HEK293 (cell line): ENCODE measurements at regions not wholly inside any gene's neighbourhood (a gene's known extent, or its start where the extent isn't known, plus 50 kb on each side); places are given as distances from the start of the nearest gene placed in this dataset.

Experiments
- CTCF ChIA-PET: fragments of 350-600 bp; formaldehyde crosslinking; extraction: SDS; loops from one replicate; lab custom pipeline; 2021; ENCODE audit warnings: antibody characterized with exemption; lab: Yijun Ruan, JAX
- POLR2A ChIA-PET: fragments of 300-600 bp; formaldehyde crosslinking; extraction: SDS; loops from one replicate; lab custom pipeline; 2020; ENCODE audit warnings: antibody characterized with exemption, inconsistent platforms; lab: Yijun Ruan, JAX
- H3K27ac ChIP-seq: fragments of 200-500 bp; sonication (Bioruptor generic); 2 replicates; pipeline ENCODE4 v1.5.1; 2014; ENCODE audit warnings: low read depth, low read length, control low read depth, inconsistent platforms; ENCODE audit errors: extremely low read depth
- H3K36me3 ChIP-seq, 2 experiments: fragments of 200-500 bp in 1 of 2; sonication (Bioruptor generic) in 1 of 2; 1 replicate in 1 of 2; 2 replicates in 1 of 2; pipeline ENCODE4 v1.5.1; 2014 to 2017; ENCODE audit warnings: inconsistent platforms in 2 of 2, low read length in 2 of 2; ENCODE audit not compliant: control insufficient read depth in 2 of 2, insufficient read depth in 1 of 2
- H3K4me1 ChIP-seq: fragments of 200-500 bp; sonication (Bioruptor generic); 2 replicates; pipeline ENCODE4 v1.5.1; 2014; ENCODE audit warnings: mild to moderate bottlenecking, low read length, inconsistent platforms; ENCODE audit not compliant: control insufficient read depth, insufficient read depth
- H3K4me3 ChIP-seq: 2 replicates; pipeline ENCODE4 v1.5.1; 2011; ENCODE audit warnings: low read depth, mild to moderate bottlenecking, control low read depth, low read length, moderate library complexity
- H3K9me3 ChIP-seq: fragments of 200-500 bp; sonication (Bioruptor generic); 2 replicates; pipeline ENCODE4 v1.5.1; 2014; ENCODE audit warnings: low read depth, low read length, inconsistent platforms; ENCODE audit not compliant: control insufficient read depth, insufficient read depth
- BCL11B ChIP-seq: fragments of 450-650 bp; formaldehyde crosslinking; IDR thresholded peaks from 2 replicates; pipeline ENCODE4 v1.5.1; 2016; ENCODE audit warnings: low read depth, missing biosample characterization, missing genetic modification characterization
- GLI2 ChIP-seq: fragments of 450-650 bp; formaldehyde crosslinking; IDR thresholded peaks from 2 replicates; pipeline ENCODE4; 2017; ENCODE audit warnings: missing biosample characterization, missing genetic modification characterization, low read depth, borderline replicate concordance
- KLF9 ChIP-seq: fragments of 450-650 bp; formaldehyde crosslinking; IDR thresholded peaks from 2 replicates; pipeline ENCODE4 v1.5.1; 2016; ENCODE audit warnings: missing biosample characterization, missing genetic modification characterization, low read depth
- MYNN ChIP-seq: fragments of 450-650 bp; formaldehyde crosslinking; IDR thresholded peaks from 2 replicates; pipeline ENCODE4 v1.5.1; 2016; ENCODE audit warnings: missing biosample characterization, missing genetic modification characterization, borderline replicate concordance
- OSR2 ChIP-seq: fragments of 450-650 bp; formaldehyde crosslinking; IDR thresholded peaks from 2 replicates; pipeline ENCODE4 v1.5.1; 2016; ENCODE audit warnings: missing biosample characterization, missing genetic modification characterization
- SETDB1 ChIP-seq: IDR thresholded peaks from one replicate; pipeline ENCODE4 v1.6.1; 2017; ENCODE audit warnings: mild to moderate bottlenecking, low read length, moderate library complexity, mixed read lengths; ENCODE audit not compliant: insufficient read length
- ZNF169 ChIP-seq: fragments of 450-650 bp; formaldehyde crosslinking; IDR thresholded peaks from 2 replicates; pipeline ENCODE4 v1.5.1; 2016; ENCODE audit warnings: missing biosample characterization, missing genetic modification characterization
- ZNF223 ChIP-seq: fragments of 450-650 bp; formaldehyde crosslinking; IDR thresholded peaks from 2 replicates; pipeline ENCODE4 v1.5.1; 2016; ENCODE audit warnings: missing biosample characterization, missing genetic modification characterization
- ZNF311 ChIP-seq: fragments of 450-650 bp; formaldehyde crosslinking; IDR thresholded peaks from 2 replicates; pipeline ENCODE4 v1.5.1; 2017; ENCODE audit warnings: missing biosample characterization, missing genetic modification characterization, borderline replicate concordance
- ZNF354C ChIP-seq: fragments of 450-650 bp; formaldehyde crosslinking; IDR thresholded peaks from 2 replicates; pipeline ENCODE4 v1.5.1; 2016; ENCODE audit warnings: missing biosample characterization, missing genetic modification characterization, low read depth, borderline replicate concordance
- ZNF426 ChIP-seq: fragments of 450-650 bp; formaldehyde crosslinking; IDR thresholded peaks from 2 replicates; pipeline ENCODE4 v1.5.1; 2017; ENCODE audit warnings: missing biosample characterization, missing genetic modification characterization, mild to moderate bottlenecking, inconsistent platforms, moderate library complexity
- ZNF518A ChIP-seq: fragments of 450-650 bp; formaldehyde crosslinking; conservative IDR thresholded peaks from 2 replicates; pipeline ENCODE4 v1.5.1; 2016; ENCODE audit warnings: low read depth, missing biosample characterization, missing genetic modification characterization
- ZNF544 ChIP-seq: fragments of 450-650 bp; formaldehyde crosslinking; IDR thresholded peaks from 2 replicates; pipeline ENCODE4 v1.5.0; 2017; ENCODE audit warnings: missing biosample characterization, missing genetic modification characterization
- ZNF549 ChIP-seq: fragments of 450-650 bp; IDR thresholded peaks from 2 replicates; pipeline ENCODE4 v1.5.1; 2018; ENCODE audit warnings: missing biosample characterization, missing genetic modification characterization, mild to moderate bottlenecking, inconsistent platforms, moderate library complexity
- ZNF560 ChIP-seq: fragments of 450-650 bp; formaldehyde crosslinking; IDR thresholded peaks from 2 replicates; pipeline ENCODE4 v1.5.1; 2017; ENCODE audit warnings: missing biosample characterization, missing genetic modification characterization, borderline replicate concordance
- ZNF629 ChIP-seq: fragments of 450-650 bp; formaldehyde crosslinking; IDR thresholded peaks from 2 replicates; pipeline ENCODE4 v1.5.1; 2017; ENCODE audit warnings: missing biosample characterization, missing genetic modification characterization
- ZNF660 ChIP-seq: fragments of 450-650 bp; IDR thresholded peaks from 2 replicates; pipeline ENCODE4 v1.5.1; 2018; ENCODE audit warnings: missing biosample characterization, mild to moderate bottlenecking, missing genetic modification characterization
- ZNF768 ChIP-seq: fragments of 450-650 bp; formaldehyde crosslinking; IDR thresholded peaks from 2 replicates; pipeline ENCODE4 v1.5.1; 2018; ENCODE audit warnings: missing biosample characterization, mild to moderate bottlenecking, missing genetic modification characterization
- ZNF777 ChIP-seq: fragments of 450-650 bp; formaldehyde crosslinking; IDR thresholded peaks from 2 replicates; pipeline ENCODE4 v1.5.1; 2017; ENCODE audit warnings: missing biosample characterization, missing genetic modification characterization, borderline replicate concordance
- ZNF791 ChIP-seq: fragments of 450-650 bp; formaldehyde crosslinking; IDR thresholded peaks from 2 replicates; pipeline ENCODE4 v1.5.1; 2016; ENCODE audit warnings: missing biosample characterization, missing genetic modification characterization
- ZNF843 ChIP-seq: fragments of 450-650 bp; formaldehyde crosslinking; IDR thresholded peaks from 2 replicates; pipeline ENCODE4 v1.5.1; 2016; ENCODE audit warnings: missing biosample characterization, missing genetic modification characterization
- ZSCAN30 ChIP-seq: fragments of 450-650 bp; IDR thresholded peaks from 2 replicates; pipeline ENCODE4 v1.5.1; 2018; ENCODE audit warnings: missing biosample characterization, mild to moderate bottlenecking, missing genetic modification characterization, moderate library complexity
- ZXDB ChIP-seq: fragments of 450-650 bp; formaldehyde crosslinking; IDR thresholded peaks from 2 replicates; pipeline ENCODE4 v1.5.1; 2016; ENCODE audit warnings: missing biosample characterization, missing genetic modification characterization
- TF ChIP-seq, protein P1 (sequence below): fragments of 450-650 bp; formaldehyde crosslinking; IDR thresholded peaks from 2 replicates; pipeline ENCODE4 v1.5.1; 2017; ENCODE audit warnings: missing biosample characterization, mild to moderate bottlenecking, missing genetic modification characterization, moderate library complexity
- TF ChIP-seq, protein P2 (sequence below): fragments of 450-650 bp; formaldehyde crosslinking; IDR thresholded peaks from 2 replicates; pipeline ENCODE4 v1.5.1; 2017; ENCODE audit warnings: missing biosample characterization, missing genetic modification characterization

DNA sequence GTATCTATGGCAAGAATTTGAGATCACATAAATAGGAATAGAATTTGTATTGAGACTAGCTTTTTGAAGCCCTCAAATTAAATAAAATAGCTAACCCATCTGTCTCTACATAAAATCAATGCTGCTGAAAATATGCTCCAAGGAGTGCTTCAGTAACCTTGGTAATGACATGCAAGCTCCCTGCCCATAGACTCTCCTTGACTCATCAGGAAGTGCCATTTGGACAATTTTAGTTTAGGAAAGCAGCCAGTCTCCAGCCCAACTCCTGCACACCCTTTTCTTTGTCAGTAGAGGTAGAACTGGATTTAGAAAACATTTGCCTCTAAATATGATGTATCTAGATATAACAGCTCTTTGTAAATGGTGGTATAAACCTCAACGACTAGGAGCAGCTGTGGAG lies 69.9 kb upstream of the PTPRZ1 start (continued):
- TF ChIP-seq ZNF549 (tag by site-specific recombination), result no peak
- no peak for TF ChIP-seq ZNF777 (tag by site-specific recombination)
- TF ChIP-seq KLF9 (tag by site-specific recombination), result no peak
- no peak for TF ChIP-seq SETDB1
- no peak for TF ChIP-seq ZNF544 (tag by site-specific recombination)
- TF ChIP-seq ZSCAN30 (tag by site-specific recombination), result no peak

DNA sequence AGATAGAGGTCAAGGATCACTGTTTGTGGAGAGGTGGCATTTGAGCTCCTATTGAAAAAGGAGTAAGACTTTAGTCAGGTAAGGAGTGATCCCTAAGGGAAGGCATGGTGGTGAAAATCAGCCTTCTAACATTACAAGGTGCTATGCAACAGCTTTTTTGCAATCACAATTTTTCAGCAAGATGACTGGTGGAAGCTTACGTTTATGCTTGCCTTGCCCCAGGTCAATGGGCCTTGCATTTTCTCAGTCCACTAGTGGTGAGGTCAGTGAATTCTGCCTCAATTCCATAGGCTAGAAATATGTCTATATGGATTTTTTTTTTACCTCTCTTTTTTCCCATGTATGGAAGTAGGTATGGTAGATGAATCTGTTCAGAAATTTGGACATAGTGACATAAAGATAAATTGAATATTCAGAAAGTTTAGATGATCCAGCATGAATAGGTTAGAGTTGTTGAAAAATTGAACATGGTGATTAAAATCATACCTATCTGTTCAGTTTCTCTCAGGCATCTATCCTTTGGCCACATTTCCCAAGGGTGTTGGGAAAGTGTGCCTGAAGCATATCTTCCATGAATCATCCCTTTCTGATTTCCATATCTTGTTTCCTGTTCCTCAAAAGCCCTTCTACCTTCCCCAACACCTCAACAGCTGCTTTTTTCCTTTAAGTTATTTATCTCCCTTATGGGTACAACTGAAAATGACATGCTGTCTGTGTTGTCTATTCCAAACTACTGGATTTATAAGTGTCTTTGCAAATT lies 71.9 kb upstream of the PTPRZ1 start:
- H3K4me1 ChIP-seq, result no peaks in the 10 kb centered on the region
- POLR2A ChIA-PET, result no interaction called here
- TF ChIP-seq KLF9 (tag by site-specific recombination) (no peak), ZNF843 (tag by site-specific recombination) (no peak), ZNF768 (no peak), GLI2 (no peak), MYNN (no peak), ZNF354C (tag by site-specific recombination) (no peak), ZNF311 (tag by site-specific recombination) (no peak), ZNF791 (tag by site-specific recombination) (no peak), ZNF560 (tag by site-specific recombination) (no peak), ZNF426 (no peak), ZNF660 (tag by site-specific recombination) (no peak), ZNF223 (tag by site-specific recombination) (no peak), OSR2 (tag by site-specific recombination) (no peak)
- TF ChIP-seq, protein P1, sequence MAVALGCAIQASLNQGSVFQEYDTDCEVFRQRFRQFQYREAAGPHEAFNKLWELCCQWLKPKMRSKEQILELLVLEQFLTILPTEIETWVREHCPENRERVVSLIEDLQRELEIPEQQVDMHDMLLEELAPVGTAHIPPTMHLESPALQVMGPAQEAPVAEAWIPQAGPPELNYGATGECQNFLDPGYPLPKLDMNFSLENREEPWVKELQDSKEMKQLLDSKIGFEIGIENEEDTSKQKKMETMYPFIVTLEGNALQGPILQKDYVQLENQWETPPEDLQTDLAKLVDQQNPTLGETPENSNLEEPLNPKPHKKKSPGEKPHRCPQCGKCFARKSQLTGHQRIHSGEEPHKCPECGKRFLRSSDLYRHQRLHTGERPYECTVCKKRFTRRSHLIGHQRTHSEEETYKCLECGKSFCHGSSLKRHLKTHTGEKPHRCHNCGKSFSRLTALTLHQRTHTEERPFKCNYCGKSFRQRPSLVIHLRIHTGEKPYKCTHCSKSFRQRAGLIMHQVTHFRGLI, result no peak
- no peaks in the 10 kb centered on the region for H3K36me3 ChIP-seq
- no peaks in the 10 kb centered on the region for H3K9me3 ChIP-seq
- no peak overlapping the region for H3K4me3 ChIP-seq
- no peak overlapping the region for H3K27ac ChIP-seq
- CTCF ChIA-PET, result interaction anchor here (0.7 kb wide), 1 partner anchor 27 kb away, joined by 3 read pairs; no protein-coding TSS in a partner anchor

GRCh38 chr7:121798896-121799295 lies 74.1 kb upstream of the PTPRZ1 start:
- Histone ChIP-seq H3K9me3 (no peaks in the 10 kb centered on the region), H3K36me3 (no peaks in the 10 kb centered on the region), H3K4me3 (no peak overlapping the region), H3K4me1 (no peaks in the 10 kb centered on the region), H3K27ac (no peak overlapping the region)
- ChIA-PET CTCF (no interaction called here), POLR2A (no interaction called here)
- TF ChIP-seq ZNF629 (tag by site-specific recombination), result no peak
- TF ChIP-seq, protein P2, sequence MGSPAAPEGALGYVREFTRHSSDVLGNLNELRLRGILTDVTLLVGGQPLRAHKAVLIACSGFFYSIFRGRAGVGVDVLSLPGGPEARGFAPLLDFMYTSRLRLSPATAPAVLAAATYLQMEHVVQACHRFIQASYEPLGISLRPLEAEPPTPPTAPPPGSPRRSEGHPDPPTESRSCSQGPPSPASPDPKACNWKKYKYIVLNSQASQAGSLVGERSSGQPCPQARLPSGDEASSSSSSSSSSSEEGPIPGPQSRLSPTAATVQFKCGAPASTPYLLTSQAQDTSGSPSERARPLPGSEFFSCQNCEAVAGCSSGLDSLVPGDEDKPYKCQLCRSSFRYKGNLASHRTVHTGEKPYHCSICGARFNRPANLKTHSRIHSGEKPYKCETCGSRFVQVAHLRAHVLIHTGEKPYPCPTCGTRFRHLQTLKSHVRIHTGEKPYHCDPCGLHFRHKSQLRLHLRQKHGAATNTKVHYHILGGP (tag by site-specific recombination), result no peak
- no peak for TF ChIP-seq ZXDB (tag by site-specific recombination)
- TF ChIP-seq ZNF518A (tag by site-specific recombination), result no peak
- no peak for TF ChIP-seq BCL11B (tag by site-specific recombination)
- no peak for TF ChIP-seq ZNF169 (tag by site-specific recombination)
